LNCaP clone FGC (cell line): ENCODE measurements at regions not wholly inside any gene's neighbourhood (a gene's known extent, or its start where the extent isn't known, plus 50 kb on each side); places are given as distances from the start of the nearest gene placed in this dataset.

Experiments used
- DNase-seq: peaks from one replicate; pipeline ENCODE4 v3.0.0-alpha.2; 2011; ENCODE audit warnings: low read depth
- H3K4me3 ChIP-seq: 2 replicates; pipeline ENCODE4 v1.5.1; 2011; ENCODE audit warnings: mild to moderate bottlenecking, low read depth, low read length, control low read depth
- CTCF ChIP-seq: IDR thresholded peaks from 2 replicates; pipeline ENCODE4 v1.5.1; 2012; ENCODE audit warnings: mild to moderate bottlenecking; ENCODE audit not compliant: control insufficient read depth, insufficient read depth; ENCODE audit errors: extremely low read depth

- no peak for TF ChIP-seq CTCF
- no peak for DNase-seq
- no peak overlapping the region for H3K4me3 ChIP-seq
These were observed 832.9 kb upstream of the NR2F2 start for GRCh38 chr15:95497634-95498033.

- H3K4me3 ChIP-seq, result no peak overlapping the region
- no peak for TF ChIP-seq CTCF
- DNase-seq, result no peak
These were observed 831.5 kb upstream of the NR2F2 start for GRCh38 chr15:95498961-95499360.

- H3K4me3 ChIP-seq, result no peak overlapping the region
- no peak for TF ChIP-seq CTCF
- no peak for DNase-seq
These were observed 831.1 kb upstream of the NR2F2 start for GRCh38 chr15:95499397-95499796.

- DNase-seq, result no peak
- no peak for TF ChIP-seq CTCF
- no peak overlapping the region for H3K4me3 ChIP-seq
These were observed 828.6 kb upstream of the NR2F2 start for GRCh38 chr15:95501865-95502264.

- DNase-seq, result no peak
- no peak for TF ChIP-seq CTCF
- H3K4me3 ChIP-seq, result no peak overlapping the region
These were observed 827.4 kb upstream of the NR2F2 start for GRCh38 chr15:95503107-95503506.

- no peak for DNase-seq
These were observed 826.8 kb upstream of the NR2F2 start for GRCh38 chr15:95503640-95504225.

More at GRCh38 chr15:95503640-95504225, 826.8 kb upstream of the NR2F2 start:
- TF ChIP-seq CTCF, result no peak
- no peak overlapping the region for H3K4me3 ChIP-seq
